ENCODE measurements at regions not wholly inside any gene's neighbourhood (a gene's known extent, or its start where the extent isn't known, plus 50 kb on each side); places are given as distances from the start of the nearest gene placed in this dataset.

GRCh38 chr1:57987523-57987922 is 559.0 kb downstream of the OMA1 start:
- H3K4me1 ChIP-seq (ENCODE audit: control insufficient read depth in 2 of 3, insufficient read depth in 2 of 3, low read depth in 1 of 3, low read length in 3 of 3) = no peaks in the 10 kb centered on the region
- H3K4me3 ChIP-seq (ENCODE audit: low read length in 3 of 3) = no peak overlapping the region
- DNase-seq (peak in 1 of 5 donors; percentile 22), FAIRE-seq (no peak)
- H3K27me3 ChIP-seq (ENCODE audit: control insufficient read depth, insufficient read depth, low read length) = no peaks in the 10 kb centered on the region
- no peak overlapping the region for H3K9ac ChIP-seq (ENCODE audit: low read length in 3 of 3)
- intact Hi-C loops (cut with DNase I) = no loop called here
- no peak for TF ChIP-seq CTCF (IDR thresholded peaks at IDR 0.05; ENCODE audit: borderline replicate concordance, extremely low read depth, insufficient read depth)
- no peaks in the 10 kb centered on the region for H3K36me3 ChIP-seq (ENCODE audit: control insufficient read depth in 2 of 3, insufficient read depth in 3 of 3, low read length in 3 of 3)
- H3K27ac ChIP-seq (ENCODE audit: low read depth in 2 of 2, low read length in 2 of 2) = no peak overlapping the region
- H3K9me3 ChIP-seq (ENCODE audit: control insufficient read depth in 2 of 3, insufficient read depth in 1 of 3, low read length in 3 of 3) = no peaks in the 10 kb centered on the region

GRCh38 chr1:57986432-57986831 is 560.1 kb downstream of the OMA1 start:
- no peak overlapping the region for H3K4me3 ChIP-seq (ENCODE audit: low read length in 3 of 3)
- no peaks in the 10 kb centered on the region for H3K27me3 ChIP-seq (ENCODE audit: control insufficient read depth, insufficient read depth, low read length)
- DNase-seq (no peak), FAIRE-seq (no peak)
- H3K4me1 ChIP-seq (ENCODE audit: control insufficient read depth in 2 of 3, insufficient read depth in 2 of 3, low read depth in 1 of 3, low read length in 3 of 3) = no peaks in the 10 kb centered on the region
- H3K36me3 ChIP-seq (ENCODE audit: control insufficient read depth in 2 of 3, insufficient read depth in 3 of 3, low read length in 3 of 3) = no peaks in the 10 kb centered on the region
- no peak overlapping the region for H3K27ac ChIP-seq (ENCODE audit: low read depth in 2 of 2, low read length in 2 of 2)
- no peak for TF ChIP-seq CTCF (IDR thresholded peaks at IDR 0.05; ENCODE audit: borderline replicate concordance, extremely low read depth, insufficient read depth)
- intact Hi-C loops (cut with DNase I) = no loop called here
- no peak overlapping the region for H3K9ac ChIP-seq (ENCODE audit: low read length in 3 of 3)
- H3K9me3 ChIP-seq (ENCODE audit: control insufficient read depth in 2 of 3, insufficient read depth in 1 of 3, low read length in 3 of 3) = no peaks in the 10 kb centered on the region

DNA sequence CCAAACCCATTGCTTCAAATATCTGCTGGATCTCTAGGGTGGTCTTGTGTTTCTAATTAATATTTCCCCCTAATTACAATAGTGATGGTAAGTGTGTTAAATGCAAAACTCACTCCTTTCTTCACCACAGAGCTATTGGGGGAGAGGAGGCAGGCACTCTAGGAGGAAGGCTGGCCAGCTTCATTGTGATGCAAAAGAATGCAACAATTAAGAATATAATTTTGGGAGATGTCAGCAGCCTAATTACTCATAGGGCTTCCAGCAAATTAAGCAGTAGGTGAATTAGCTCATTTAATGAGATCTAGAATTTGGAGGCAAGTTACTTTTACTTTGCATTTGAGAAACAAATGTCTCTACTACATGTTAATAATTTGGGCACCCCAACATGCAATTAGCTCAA is 560.4 kb upstream of the DAB1 start:
- intact Hi-C loops (cut with DNase I) = no loop called here
- Histone ChIP-seq H3K9ac (ENCODE audit: low read length in 3 of 3) (no peak overlapping the region), H3K4me1 (ENCODE audit: control insufficient read depth in 2 of 3, insufficient read depth in 2 of 3, low read depth in 1 of 3, low read length in 3 of 3) (no peaks in the 10 kb centered on the region), H3K4me3 (ENCODE audit: low read length in 3 of 3) (no peak overlapping the region), H3K27ac (ENCODE audit: low read depth in 2 of 2, low read length in 2 of 2) (no peak overlapping the region), H3K36me3 (ENCODE audit: control insufficient read depth in 2 of 3, insufficient read depth in 3 of 3, low read length in 3 of 3) (no peaks in the 10 kb centered on the region), H3K27me3 (ENCODE audit: control insufficient read depth, insufficient read depth, low read length) (no peaks in the 10 kb centered on the region), H3K9me3 (ENCODE audit: control insufficient read depth in 2 of 3, insufficient read depth in 1 of 3, low read length in 3 of 3) (no peaks in the 10 kb centered on the region)
- DNase-seq (no peak), FAIRE-seq (no peak)
- TF ChIP-seq CTCF (IDR thresholded peaks at IDR 0.05; ENCODE audit: borderline replicate concordance, extremely low read depth, insufficient read depth) = no peak

DNA sequence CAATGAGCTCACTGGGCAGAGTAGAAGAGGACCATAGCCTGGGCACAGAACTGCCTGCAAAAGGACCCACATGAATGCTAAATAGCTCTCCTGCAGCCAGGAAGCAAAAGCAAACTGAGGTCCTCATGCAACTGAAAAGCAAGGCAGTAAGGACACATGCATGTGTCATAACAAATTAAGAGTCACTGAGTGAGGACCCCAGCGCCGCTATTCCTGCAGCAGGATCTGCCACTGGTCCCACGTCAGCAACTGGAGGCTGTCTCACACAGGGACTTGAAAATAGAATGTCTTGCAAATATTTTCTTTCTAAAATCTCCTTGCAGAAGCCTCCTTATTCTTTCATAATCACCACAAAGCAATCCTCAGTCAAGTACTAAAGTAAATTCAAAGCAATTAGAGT is 559.6 kb upstream of the DAB1 start:
- Histone ChIP-seq H3K36me3 (ENCODE audit: control insufficient read depth in 2 of 3, insufficient read depth in 3 of 3, low read length in 3 of 3) (no peaks in the 10 kb centered on the region), H3K9me3 (ENCODE audit: control insufficient read depth in 2 of 3, insufficient read depth in 1 of 3, low read length in 3 of 3) (no peaks in the 10 kb centered on the region), H3K4me1 (ENCODE audit: control insufficient read depth in 2 of 3, insufficient read depth in 2 of 3, low read depth in 1 of 3, low read length in 3 of 3) (no peaks in the 10 kb centered on the region), H3K4me3 (ENCODE audit: low read length in 3 of 3) (no peak overlapping the region), H3K27me3 (ENCODE audit: control insufficient read depth, insufficient read depth, low read length) (no peaks in the 10 kb centered on the region), H3K27ac (ENCODE audit: low read depth in 2 of 2, low read length in 2 of 2) (no peak overlapping the region), H3K9ac (ENCODE audit: low read length in 3 of 3) (no peak overlapping the region)
- no peak for FAIRE-seq
- intact Hi-C loops (cut with DNase I) = no loop called here
- TF ChIP-seq CTCF (IDR thresholded peaks at IDR 0.05; ENCODE audit: borderline replicate concordance, extremely low read depth, insufficient read depth) = no peak
- no peak for DNase-seq
